ENCODE measurements at regions not wholly inside any gene's neighbourhood (a gene's known extent, or its start where the extent isn't known, plus 50 kb on each side); places are given as distances from the start of the nearest gene placed in this dataset.

DNA sequence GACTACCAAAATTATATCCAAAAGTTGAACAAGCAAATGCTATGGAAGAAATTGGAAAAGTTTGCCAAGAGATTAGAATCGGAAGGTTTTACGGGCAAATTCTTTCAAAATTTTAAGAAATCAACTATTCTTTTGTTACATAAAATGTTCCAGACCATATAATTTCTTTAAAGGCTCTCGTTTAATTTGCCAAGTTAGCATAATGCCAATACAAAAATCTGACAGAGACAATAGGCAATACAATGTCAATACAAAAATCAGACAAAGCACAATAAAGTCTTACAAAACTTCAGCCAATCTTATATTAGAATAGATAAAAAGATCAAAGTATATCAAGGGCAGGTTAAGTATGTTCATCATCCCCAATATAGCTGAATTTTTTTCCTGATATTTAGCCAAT lies 224.2 kb downstream of the BCL11A start (continued):
- TF ChIP-seq FOSL1 (IDR thresholded peaks at IDR 0.05; ENCODE audit: insufficient read depth, low read depth, low read length) (no peak), EP300 (IDR thresholded peaks at IDR 0.05; ENCODE audit: borderline replicate concordance in 1 of 2, low read depth in 2 of 2, low read length in 2 of 2) (no peak), KDM5A (IDR thresholded peaks at IDR 0.05; ENCODE audit: low read length) (no peak), CREB1 (IDR thresholded peaks at IDR 0.05) (no peak), GABPA (IDR thresholded peaks at IDR 0.05; ENCODE audit: borderline replicate concordance, insufficient read depth, low read length) (no peak), EZH2 (IDR thresholded peaks at IDR 0.05; ENCODE audit: low read depth, low read length, severe bottlenecking) (no peak), JUND (IDR thresholded peaks at IDR 0.05; ENCODE audit: low read length) (no peak)
- TF ChIP-seq, protein P1, sequence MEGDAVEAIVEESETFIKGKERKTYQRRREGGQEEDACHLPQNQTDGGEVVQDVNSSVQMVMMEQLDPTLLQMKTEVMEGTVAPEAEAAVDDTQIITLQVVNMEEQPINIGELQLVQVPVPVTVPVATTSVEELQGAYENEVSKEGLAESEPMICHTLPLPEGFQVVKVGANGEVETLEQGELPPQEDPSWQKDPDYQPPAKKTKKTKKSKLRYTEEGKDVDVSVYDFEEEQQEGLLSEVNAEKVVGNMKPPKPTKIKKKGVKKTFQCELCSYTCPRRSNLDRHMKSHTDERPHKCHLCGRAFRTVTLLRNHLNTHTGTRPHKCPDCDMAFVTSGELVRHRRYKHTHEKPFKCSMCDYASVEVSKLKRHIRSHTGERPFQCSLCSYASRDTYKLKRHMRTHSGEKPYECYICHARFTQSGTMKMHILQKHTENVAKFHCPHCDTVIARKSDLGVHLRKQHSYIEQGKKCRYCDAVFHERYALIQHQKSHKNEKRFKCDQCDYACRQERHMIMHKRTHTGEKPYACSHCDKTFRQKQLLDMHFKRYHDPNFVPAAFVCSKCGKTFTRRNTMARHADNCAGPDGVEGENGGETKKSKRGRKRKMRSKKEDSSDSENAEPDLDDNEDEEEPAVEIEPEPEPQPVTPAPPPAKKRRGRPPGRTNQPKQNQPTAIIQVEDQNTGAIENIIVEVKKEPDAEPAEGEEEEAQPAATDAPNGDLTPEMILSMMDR (IDR thresholded peaks at IDR 0.05; ENCODE audit: control extremely low read depth in 1 of 3, insufficient read depth in 1 of 3, low read depth in 1 of 3, low read length in 3 of 3): no peak
